ENCODE measurements at regions not wholly inside any gene's neighbourhood (a gene's known extent, or its start where the extent isn't known, plus 50 kb on each side); places are given as distances from the start of the nearest gene placed in this dataset.
"Not testable (repeated sequence)": the region's sequence is repeated elsewhere in the genome, so short reads cannot be mapped to it uniquely, and the experiment has no call there.

- Histone ChIP-seq H3K36me3 (ENCODE audit: control insufficient read depth in 2 of 3, insufficient read depth in 3 of 3, low read length in 3 of 3) (no peaks in the 10 kb centered on the region), H3K4me3 (ENCODE audit: low read length) (no peak overlapping the region), H3K4me1 (ENCODE audit: control insufficient read depth in 2 of 2, insufficient read depth in 2 of 2, low read length in 2 of 2) (no peaks in the 10 kb centered on the region), H3K9me3 (ENCODE audit: control insufficient read depth in 2 of 3, low read length in 3 of 3) (no peaks in the 10 kb centered on the region), H3K27ac (ENCODE audit: low read depth, low read length) (no peak overlapping the region), H3K27me3 (ENCODE audit: control insufficient read depth in 2 of 2, insufficient read depth in 2 of 2, low read length in 2 of 2) (no peaks in the 10 kb centered on the region)
- POLR2A ChIA-PET: no interaction called here
- peak in 2 of 9 donors; percentile 5 to 23 for DNase-seq
- Mint-ChIP-seq H3K36me3 (peaks cover 0 to 10% (median 4%) of the 10 kb centered on the region in 5 donors), H3K4me3 (no peak overlapping the region), H3K27me3 (peaks cover 0 to 8% (median 4%) of the 10 kb centered on the region in 5 donors), H3K4me1 (peaks cover 0 to 10% (median 6%) of the 10 kb centered on the region in 7 donors), H3K27ac (no peak overlapping the region), H3K9me3 (peaks cover 0 to 16% (median 8%) of the 10 kb centered on the region in 11 donors)
- ATAC-seq: no peak
- intact Hi-C loops (cut with micrococcal nuclease): loop anchor here in 1 of 2 donors (1.0 kb wide), 1 partner anchor 8 kb away; no protein-coding TSS in a partner anchor
- CTCF ChIA-PET: no interaction called here
These were observed 233.9 kb upstream of the RPS23 start for GRCh38 chr5:82512025-82512424.

- Mint-ChIP-seq H3K27ac (no peak overlapping the region), H3K4me1 (peaks cover 0 to 10% (median 6%) of the 10 kb centered on the region in 7 donors), H3K9me3 (peaks cover 4 to 22% (median 12%) of the 10 kb centered on the region in 11 donors), H3K27me3 (peaks cover 0 to 8% (median 4%) of the 10 kb centered on the region in 5 donors), H3K36me3 (peaks cover 0 to 10% (median 7%) of the 10 kb centered on the region in 5 donors), H3K4me3 (no peak overlapping the region)
- Histone ChIP-seq H3K36me3 (ENCODE audit: control insufficient read depth in 2 of 3, insufficient read depth in 3 of 3, low read length in 3 of 3) (no peaks in the 10 kb centered on the region), H3K4me1 (ENCODE audit: control insufficient read depth in 2 of 2, insufficient read depth in 2 of 2, low read length in 2 of 2) (no peaks in the 10 kb centered on the region), H3K4me3 (ENCODE audit: low read length) (no peak overlapping the region), H3K27ac (ENCODE audit: low read depth, low read length) (no peak overlapping the region), H3K9me3 (ENCODE audit: control insufficient read depth in 2 of 3, low read length in 3 of 3) (no peaks in the 10 kb centered on the region), H3K27me3 (ENCODE audit: control insufficient read depth in 2 of 2, insufficient read depth in 2 of 2, low read length in 2 of 2) (no peaks in the 10 kb centered on the region)
- DNase-seq (no peak), ATAC-seq (no peak)
- intact Hi-C loops (cut with micrococcal nuclease): no loop called here
- ChIA-PET POLR2A (no interaction called here), CTCF (no interaction called here)
These were observed 233.0 kb upstream of the RPS23 start for GRCh38 chr5:82511134-82511533.

- Histone ChIP-seq H3K36me3 (ENCODE audit: control insufficient read depth in 2 of 3, insufficient read depth in 3 of 3, low read length in 3 of 3) (no peaks in the 10 kb centered on the region), H3K4me3 (ENCODE audit: low read length) (no peak overlapping the region), H3K27me3 (ENCODE audit: control insufficient read depth in 2 of 2, insufficient read depth in 2 of 2, low read length in 2 of 2) (no peaks in the 10 kb centered on the region), H3K27ac (ENCODE audit: low read depth, low read length) (no peak overlapping the region), H3K4me1 (ENCODE audit: control insufficient read depth in 2 of 2, insufficient read depth in 2 of 2, low read length in 2 of 2) (no peaks in the 10 kb centered on the region), H3K9me3 (ENCODE audit: control insufficient read depth in 2 of 3, low read length in 3 of 3) (no peaks in the 10 kb centered on the region)
- intact Hi-C loops (cut with micrococcal nuclease): no loop called here
- CTCF ChIA-PET: no interaction called here
- peaks cover 0 to 8% (median 4%) of the 10 kb centered on the region in 5 donors for H3K27me3 Mint-ChIP-seq
- H3K9me3 Mint-ChIP-seq: peaks cover 4 to 22% (median 12%) of the 10 kb centered on the region in 11 donors
- H3K4me3 Mint-ChIP-seq: no peak overlapping the region
- no peak for ATAC-seq
- peaks cover 0 to 10% (median 6%) of the 10 kb centered on the region in 7 donors for H3K4me1 Mint-ChIP-seq
- H3K27ac Mint-ChIP-seq: no peak overlapping the region
- POLR2A ChIA-PET: no interaction called here
- H3K36me3 Mint-ChIP-seq: peaks cover 0 to 10% (median 7%) of the 10 kb centered on the region in 5 donors
- no peak for DNase-seq
These were observed 231.6 kb upstream of the RPS23 start for GRCh38 chr5:82509762-82510161.

DNA sequence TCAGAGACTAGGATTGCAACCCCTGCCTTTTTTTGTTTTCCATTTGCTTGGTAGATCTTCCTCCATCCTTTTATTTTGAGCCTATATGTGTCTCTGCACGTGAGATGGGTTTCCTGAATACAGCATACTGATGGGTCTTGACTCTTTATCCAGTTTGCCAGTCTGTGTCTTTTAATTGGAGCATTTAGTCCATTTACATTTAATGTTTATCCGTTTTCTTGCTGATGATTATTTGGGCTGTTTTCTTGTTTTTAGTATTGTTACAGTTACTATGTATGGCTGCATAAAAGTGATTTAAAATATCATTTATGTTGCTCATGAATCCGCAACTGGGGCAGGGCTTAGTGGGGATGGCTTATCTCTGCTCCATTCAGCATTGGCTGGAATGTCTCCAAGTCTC, 228.2 kb upstream of the RPS23 start:
- CTCF ChIA-PET: not testable (repeated sequence)
- H3K9me3 Mint-ChIP-seq: peaks cover 8 to 27% (median 13%) of the 10 kb centered on the region in 11 donors

DNA sequence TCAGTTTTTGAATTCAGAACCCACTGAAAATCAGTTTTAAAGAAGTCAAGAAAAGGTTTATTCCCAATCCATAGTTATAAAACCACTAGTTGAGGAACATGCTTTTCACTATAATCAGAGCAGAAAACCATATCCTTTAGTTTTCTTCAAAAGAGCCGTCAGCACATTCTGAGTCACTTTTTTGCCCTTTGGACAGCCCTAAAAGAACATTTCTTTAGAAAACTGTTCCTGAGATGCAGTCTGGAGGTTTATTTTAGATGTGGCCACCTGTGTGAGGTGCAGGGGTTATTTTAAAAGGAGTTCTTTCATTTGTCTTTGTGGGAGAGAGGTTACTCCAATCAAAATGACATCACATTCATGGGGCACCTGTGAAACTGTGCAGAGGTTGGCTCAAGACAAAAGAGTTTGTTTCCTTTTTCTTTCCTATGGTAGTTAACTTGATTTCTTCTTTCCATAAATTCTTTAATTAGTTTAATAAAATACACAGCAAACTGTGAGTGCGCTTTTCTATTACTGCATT, 221.6 kb upstream of the RPS23 start:
- DNase-seq (no peak), ATAC-seq (no peak)
- intact Hi-C loops (cut with micrococcal nuclease): no loop called here
- Histone ChIP-seq H3K9me3 (ENCODE audit: control insufficient read depth in 2 of 3, low read length in 3 of 3) (no peaks in the 10 kb centered on the region), H3K27me3 (ENCODE audit: control insufficient read depth in 2 of 2, insufficient read depth in 2 of 2, low read length in 2 of 2) (no peaks in the 10 kb centered on the region), H3K27ac (ENCODE audit: low read depth, low read length) (no peak overlapping the region), H3K4me1 (ENCODE audit: control insufficient read depth in 2 of 2, insufficient read depth in 2 of 2, low read length in 2 of 2) (no peaks in the 10 kb centered on the region), H3K36me3 (ENCODE audit: control insufficient read depth in 2 of 3, insufficient read depth in 3 of 3, low read length in 3 of 3) (no peaks in the 10 kb centered on the region), H3K4me3 (ENCODE audit: low read length) (no peak overlapping the region)
- Mint-ChIP-seq H3K27me3 (peaks cover 0 to 18% (median 14%) of the 10 kb centered on the region in 5 donors), H3K27ac (no peak overlapping the region), H3K4me1 (peaks cover 0 to 7% (median 0%) of the 10 kb centered on the region in 7 donors), H3K9me3 (peaks cover 0 to 8% (median 1%) of the 10 kb centered on the region in 11 donors), H3K36me3 (peaks cover 0 to 3% (median 0%) of the 10 kb centered on the region in 5 donors), H3K4me3 (no peak overlapping the region)
- ChIA-PET POLR2A (no interaction called here), CTCF (no interaction called here)

More for the DNA sequence above, 228.2 kb upstream of the RPS23 start:
- H3K27me3 Mint-ChIP-seq; ATAC-seq; H3K4me1 ChIP-seq (ENCODE audit: control insufficient read depth in 2 of 2, insufficient read depth in 2 of 2, low read length in 2 of 2); H3K27ac Mint-ChIP-seq; DNase-seq; H3K4me3 ChIP-seq (ENCODE audit: low read length); intact Hi-C loops (cut with micrococcal nuclease); H3K9me3 ChIP-seq (ENCODE audit: control insufficient read depth in 2 of 3, low read length in 3 of 3); H3K4me1 Mint-ChIP-seq; H3K36me3 ChIP-seq (ENCODE audit: control insufficient read depth in 2 of 3, insufficient read depth in 3 of 3, low read length in 3 of 3); H3K4me3 Mint-ChIP-seq; H3K27me3 ChIP-seq (ENCODE audit: control insufficient read depth in 2 of 2, insufficient read depth in 2 of 2, low read length in 2 of 2); POLR2A ChIA-PET; H3K27ac ChIP-seq (ENCODE audit: low read depth, low read length): not testable (repeated sequence)
- peaks cover 0 to 10% (median 7%) of the 10 kb centered on the region in 5 donors for H3K36me3 Mint-ChIP-seq

DNA sequence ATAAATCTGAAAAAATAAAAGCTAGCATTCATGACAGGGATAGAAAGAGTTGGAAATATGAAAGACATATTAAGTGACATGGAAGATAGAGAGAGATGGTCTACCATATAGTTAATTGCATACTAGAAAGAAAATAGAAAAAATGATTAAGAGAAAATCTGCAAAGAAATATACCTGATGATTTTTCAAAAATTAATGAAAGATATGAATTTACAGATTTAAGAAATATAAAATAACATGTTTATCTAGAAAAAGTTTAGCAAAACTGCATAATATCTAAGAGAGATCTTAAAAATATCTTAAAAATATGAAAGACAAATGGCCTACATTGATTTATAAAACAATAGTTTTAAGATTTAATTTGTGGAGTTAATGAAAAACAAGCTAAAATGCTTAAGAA, 219.1 kb upstream of the RPS23 start:
- Histone ChIP-seq H3K9me3 (ENCODE audit: control insufficient read depth in 2 of 3, low read length in 3 of 3) (no peaks in the 10 kb centered on the region), H3K36me3 (ENCODE audit: control insufficient read depth in 2 of 3, insufficient read depth in 3 of 3, low read length in 3 of 3) (no peaks in the 10 kb centered on the region), H3K27ac (ENCODE audit: low read depth, low read length) (no peak overlapping the region), H3K27me3 (ENCODE audit: control insufficient read depth in 2 of 2, insufficient read depth in 2 of 2, low read length in 2 of 2) (no peaks in the 10 kb centered on the region), H3K4me3 (ENCODE audit: low read length) (no peak overlapping the region), H3K4me1 (ENCODE audit: control insufficient read depth in 2 of 2, insufficient read depth in 2 of 2, low read length in 2 of 2) (no peaks in the 10 kb centered on the region)
- peaks cover 0 to 18% (median 14%) of the 10 kb centered on the region in 5 donors for H3K27me3 Mint-ChIP-seq
- H3K4me1 Mint-ChIP-seq: peaks cover 0 to 10% (median 0%) of the 10 kb centered on the region in 7 donors
- no peak overlapping the region for H3K27ac Mint-ChIP-seq
- intact Hi-C loops (cut with micrococcal nuclease): no loop called here
- DNase-seq: no peak
- POLR2A ChIA-PET: interaction anchor here (0.8 kb wide), 1 partner anchor 90 kb away, joined by 4 read pairs; no protein-coding TSS in a partner anchor
- peaks cover 0 to 7% (median 1%) of the 10 kb centered on the region in 11 donors for H3K9me3 Mint-ChIP-seq
- CTCF ChIA-PET: no interaction called here
- peaks cover 0 to 3% (median 0%) of the 10 kb centered on the region in 5 donors for H3K36me3 Mint-ChIP-seq
- H3K4me3 Mint-ChIP-seq: no peak overlapping the region
- ATAC-seq: no peak

- ATAC-seq: no peak
- Mint-ChIP-seq H3K27ac (no peak overlapping the region), H3K4me3 (no peak overlapping the region), H3K9me3 (peaks cover 0 to 4% (median 0%) of the 10 kb centered on the region in 11 donors), H3K27me3 (peaks cover 5 to 17% (median 8%) of the 10 kb centered on the region in 5 donors), H3K4me1 (peaks cover 0 to 5% (median 0%) of the 10 kb centered on the region in 7 donors), H3K36me3 (peaks cover 0 to 3% (median 0%) of the 10 kb centered on the region in 5 donors)
- H3K4me1 ChIP-seq (ENCODE audit: control insufficient read depth in 2 of 2, insufficient read depth in 2 of 2, low read length in 2 of 2): no peaks in the 10 kb centered on the region
- POLR2A ChIA-PET: interaction anchor here (0.6 kb wide), 1 partner anchor 142 kb away, joined by 3 read pairs; no protein-coding TSS in a partner anchor
- no peak overlapping the region for H3K27ac ChIP-seq (ENCODE audit: low read depth, low read length)
- intact Hi-C loops (cut with micrococcal nuclease): loop anchor here (2.0 kb wide), 1 partner anchor 142 kb away; no protein-coding TSS in a partner anchor
- H3K9me3 ChIP-seq (ENCODE audit: control insufficient read depth in 2 of 3, low read length in 3 of 3): no peaks in the 10 kb centered on the region
- H3K4me3 ChIP-seq (ENCODE audit: low read length): no peak overlapping the region
- H3K27me3 ChIP-seq (ENCODE audit: control insufficient read depth in 2 of 2, insufficient read depth in 2 of 2, low read length in 2 of 2): no peaks in the 10 kb centered on the region
- CTCF ChIA-PET: no interaction called here
- DNase-seq: no peak
- H3K36me3 ChIP-seq (ENCODE audit: control insufficient read depth in 2 of 3, insufficient read depth in 3 of 3, low read length in 3 of 3): no peaks in the 10 kb centered on the region
These were observed 216.8 kb upstream of the RPS23 start for GRCh38 chr5:82494942-82495341.
